ENCODE measurements at regions not wholly inside any gene's neighbourhood (a gene's known extent, or its start where the extent isn't known, plus 50 kb on each side); places are given as distances from the start of the nearest gene placed in this dataset.

DNA sequence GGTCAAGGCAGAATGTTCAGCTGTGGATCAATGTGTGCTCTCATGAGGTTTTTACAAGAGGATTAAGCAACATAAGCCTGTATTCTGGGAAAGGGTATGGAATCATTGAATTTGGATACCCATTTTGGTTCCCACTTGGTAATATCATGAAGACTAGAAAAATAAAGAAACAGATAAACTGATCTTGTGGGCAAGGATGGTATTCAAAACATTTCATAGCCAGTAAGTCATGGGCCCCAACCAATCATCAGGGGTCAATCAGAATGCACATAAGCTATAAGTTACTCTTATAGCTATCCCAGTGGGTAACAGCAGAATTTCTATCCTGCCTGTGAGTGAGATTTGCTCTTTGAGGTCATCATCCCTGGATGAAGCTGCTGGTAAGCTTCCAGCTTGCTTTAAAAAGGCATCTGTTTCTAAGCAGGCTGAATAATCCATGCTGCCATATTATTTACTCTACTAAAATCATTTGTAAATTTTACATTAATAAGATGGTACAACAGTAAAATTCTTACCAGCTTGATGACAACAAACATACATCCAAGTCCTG is 291.2 kb downstream of the RAD51AP2 start:
- TF ChIP-seq, protein P1, sequence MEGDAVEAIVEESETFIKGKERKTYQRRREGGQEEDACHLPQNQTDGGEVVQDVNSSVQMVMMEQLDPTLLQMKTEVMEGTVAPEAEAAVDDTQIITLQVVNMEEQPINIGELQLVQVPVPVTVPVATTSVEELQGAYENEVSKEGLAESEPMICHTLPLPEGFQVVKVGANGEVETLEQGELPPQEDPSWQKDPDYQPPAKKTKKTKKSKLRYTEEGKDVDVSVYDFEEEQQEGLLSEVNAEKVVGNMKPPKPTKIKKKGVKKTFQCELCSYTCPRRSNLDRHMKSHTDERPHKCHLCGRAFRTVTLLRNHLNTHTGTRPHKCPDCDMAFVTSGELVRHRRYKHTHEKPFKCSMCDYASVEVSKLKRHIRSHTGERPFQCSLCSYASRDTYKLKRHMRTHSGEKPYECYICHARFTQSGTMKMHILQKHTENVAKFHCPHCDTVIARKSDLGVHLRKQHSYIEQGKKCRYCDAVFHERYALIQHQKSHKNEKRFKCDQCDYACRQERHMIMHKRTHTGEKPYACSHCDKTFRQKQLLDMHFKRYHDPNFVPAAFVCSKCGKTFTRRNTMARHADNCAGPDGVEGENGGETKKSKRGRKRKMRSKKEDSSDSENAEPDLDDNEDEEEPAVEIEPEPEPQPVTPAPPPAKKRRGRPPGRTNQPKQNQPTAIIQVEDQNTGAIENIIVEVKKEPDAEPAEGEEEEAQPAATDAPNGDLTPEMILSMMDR (IDR thresholded peaks at IDR 0.05) = no peak
- TF ChIP-seq POLR2AphosphoS5 (IDR thresholded peaks at IDR 0.05) (no peak), EP300 (IDR thresholded peaks at IDR 0.05) (no peak), POLR2A (IDR thresholded peaks at IDR 0.05) (no peak)

Data from sigmoid colon (tissue), 4 donors.